Bronchial epithelial cell (primary cell): ENCODE measurements at regions not wholly inside any gene's neighbourhood (a gene's known extent, or its start where the extent isn't known, plus 50 kb on each side); places are given as distances from the start of the nearest gene placed in this dataset.

ENCODE experiments used
- DNase-seq: peaks from one replicate; pipeline ENCODE4 v3.0.0-alpha.2; 2010; ENCODE audit warnings: low read depth
- FAIRE-seq: peaks from 2 replicates; lab custom pipeline; 2011; peaks lifted over from hg19 to GRCh38; lab: Jason Lieb, UNC
- H3K27me3 ChIP-seq: 2 replicates; pipeline ENCODE4 v1.5.1; 2011; ENCODE audit warnings: low read length; ENCODE audit not compliant: control insufficient read depth, insufficient read depth
- H3K36me3 ChIP-seq: 2 replicates; pipeline ENCODE4 v1.5.1; 2011; ENCODE audit warnings: low read length; ENCODE audit not compliant: control insufficient read depth, insufficient read depth
- H3K4me3 ChIP-seq: 2 replicates; pipeline ENCODE4 v1.5.1; 2011; ENCODE audit warnings: mild to moderate bottlenecking, low read depth, low read length, control low read depth
- TF ChIP-seq, protein P1 (sequence below): IDR thresholded peaks from 2 replicates; pipeline ENCODE4 v1.5.1; 2011; ENCODE audit warnings: mild to moderate bottlenecking, moderate library complexity, low read length, control low read depth, inconsistent platforms; ENCODE audit not compliant: insufficient read depth, severe bottlenecking

DNA sequence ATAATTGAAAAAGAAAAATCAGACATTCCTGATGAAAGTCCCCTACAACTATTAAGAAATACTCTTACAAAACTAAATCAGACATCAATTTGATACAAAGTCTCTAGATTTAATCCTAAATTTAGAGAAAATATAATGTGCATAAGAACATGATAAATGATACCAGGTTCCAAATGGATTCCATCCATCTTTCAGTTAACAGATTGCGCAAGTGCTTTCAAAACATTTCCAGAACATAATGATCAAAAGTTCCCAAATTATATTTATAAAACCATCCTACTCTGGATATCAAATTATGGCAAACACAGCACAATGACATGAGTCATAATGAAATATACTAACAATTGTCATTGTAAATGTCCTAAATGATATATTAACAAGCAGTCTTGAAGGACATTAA is 151.0 kb upstream of the GYPC start:
- FAIRE-seq (no peak), DNase-seq (no peak)
- Histone ChIP-seq H3K27me3 (no peaks in the 10 kb centered on the region), H3K36me3 (no peaks in the 10 kb centered on the region), H3K4me3 (no peak overlapping the region)
- TF ChIP-seq, protein P1, sequence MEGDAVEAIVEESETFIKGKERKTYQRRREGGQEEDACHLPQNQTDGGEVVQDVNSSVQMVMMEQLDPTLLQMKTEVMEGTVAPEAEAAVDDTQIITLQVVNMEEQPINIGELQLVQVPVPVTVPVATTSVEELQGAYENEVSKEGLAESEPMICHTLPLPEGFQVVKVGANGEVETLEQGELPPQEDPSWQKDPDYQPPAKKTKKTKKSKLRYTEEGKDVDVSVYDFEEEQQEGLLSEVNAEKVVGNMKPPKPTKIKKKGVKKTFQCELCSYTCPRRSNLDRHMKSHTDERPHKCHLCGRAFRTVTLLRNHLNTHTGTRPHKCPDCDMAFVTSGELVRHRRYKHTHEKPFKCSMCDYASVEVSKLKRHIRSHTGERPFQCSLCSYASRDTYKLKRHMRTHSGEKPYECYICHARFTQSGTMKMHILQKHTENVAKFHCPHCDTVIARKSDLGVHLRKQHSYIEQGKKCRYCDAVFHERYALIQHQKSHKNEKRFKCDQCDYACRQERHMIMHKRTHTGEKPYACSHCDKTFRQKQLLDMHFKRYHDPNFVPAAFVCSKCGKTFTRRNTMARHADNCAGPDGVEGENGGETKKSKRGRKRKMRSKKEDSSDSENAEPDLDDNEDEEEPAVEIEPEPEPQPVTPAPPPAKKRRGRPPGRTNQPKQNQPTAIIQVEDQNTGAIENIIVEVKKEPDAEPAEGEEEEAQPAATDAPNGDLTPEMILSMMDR, result no peak

DNA sequence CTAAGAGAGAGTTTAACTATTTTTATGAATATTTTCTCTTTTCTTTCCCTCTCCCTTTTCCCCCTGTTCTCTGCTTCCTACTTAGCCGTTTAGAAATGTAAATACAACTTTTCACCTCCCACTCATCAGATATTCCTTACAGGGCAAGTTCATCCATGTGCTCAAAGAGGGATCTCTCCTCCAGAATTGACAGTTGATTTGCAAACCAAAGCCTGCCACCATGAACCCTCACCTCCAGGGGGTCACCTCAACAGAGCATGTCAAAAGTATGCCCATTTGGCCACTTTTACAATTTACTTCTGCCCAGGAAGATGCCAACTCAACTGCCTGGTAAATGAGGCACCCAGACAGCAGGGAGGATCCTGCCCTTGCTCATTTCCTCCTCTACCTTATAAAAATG is 149.2 kb upstream of the GYPC start:
- TF ChIP-seq, protein P1, result no peak
- Histone ChIP-seq H3K36me3 (no peaks in the 10 kb centered on the region), H3K27me3 (no peaks in the 10 kb centered on the region), H3K4me3 (no peak overlapping the region)
- no peak for DNase-seq
- no peak for FAIRE-seq

GRCh38 chr2:126507425-126507911 is 148.5 kb upstream of the GYPC start:
- no peaks in the 10 kb centered on the region for H3K36me3 ChIP-seq

DNA sequence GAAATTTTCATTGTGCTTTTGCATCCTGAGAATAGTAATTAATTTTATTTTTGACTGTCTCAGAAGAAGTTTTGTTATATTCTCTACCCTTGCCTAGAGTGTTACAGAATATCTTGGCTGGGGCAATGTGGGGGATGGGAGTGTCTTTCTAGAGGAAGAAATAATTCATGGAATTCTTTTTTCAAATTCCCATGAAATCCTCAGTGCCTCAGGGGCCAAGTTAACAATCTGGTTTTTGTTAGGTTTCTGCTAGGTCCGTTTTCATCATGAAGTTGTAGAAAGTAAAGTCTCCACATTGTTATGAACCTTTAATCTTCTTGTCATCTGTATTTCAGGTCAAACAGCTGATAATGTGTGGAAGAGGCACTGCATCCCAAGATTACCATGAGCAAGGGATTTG is 145.6 kb upstream of the GYPC start:
- Histone ChIP-seq H3K36me3 (no peaks in the 10 kb centered on the region), H3K4me3 (no peak overlapping the region), H3K27me3 (no peaks in the 10 kb centered on the region)
- FAIRE-seq (no peak), DNase-seq (no peak)
- TF ChIP-seq, protein P1, result no peak

More at GRCh38 chr2:126507425-126507911, 148.5 kb upstream of the GYPC start:
- TF ChIP-seq, protein P1, result no peak
- no peaks in the 10 kb centered on the region for H3K27me3 ChIP-seq
- FAIRE-seq (no peak), DNase-seq (no peak)
- no peak overlapping the region for H3K4me3 ChIP-seq

GRCh38 chr2:126510960-126511359 is 145.0 kb upstream of the GYPC start:
- no peak for FAIRE-seq
- Histone ChIP-seq H3K36me3 (no peaks in the 10 kb centered on the region), H3K27me3 (no peaks in the 10 kb centered on the region), H3K4me3 (no peak overlapping the region)
- TF ChIP-seq, protein P1, result no peak
- DNase-seq, result no peak

- no peak for FAIRE-seq
- Histone ChIP-seq H3K27me3 (no peaks in the 10 kb centered on the region), H3K36me3 (no peaks in the 10 kb centered on the region), H3K4me3 (no peak overlapping the region)
- no peak for DNase-seq
- TF ChIP-seq, protein P1, result no peak
Observed at GRCh38 chr2:126512026-126512425, 143.9 kb upstream of the GYPC start.
